Stimulated activated naive B cell treated with anti-CD40 and anti-IgM and Interleukin-4, amounts not matched to agents 10 μg/mL and 1 μg/mL and 100 μg/mL, for 72 hours (primary cell): ENCODE measurements at regions not wholly inside any gene's neighbourhood (a gene's known extent, or its start where the extent isn't known, plus 50 kb on each side); places are given as distances from the start of the nearest gene placed in this dataset.

ENCODE experiments used
- ATAC-seq, 2 donors: fragments of 150-1000 bp; cut with Tn5 transposase; replicated peaks; 2 replicates each; pipeline ENCODE4 v1.10.0; 2021; ENCODE audit warnings: moderate library complexity in 1 of 2
- DNase-seq: peaks from one replicate; pipeline ENCODE4 v3.0.0; 2021
- H3K27ac Mint-ChIP-seq: one replicate; pipeline ENCODE4 v1.8.0; 2022; ENCODE audit warnings: mild to moderate bottlenecking, mixed read lengths
- H3K27me3 Mint-ChIP-seq, 2 donors: one replicate each; pipeline ENCODE4 v1.8.0; 2022; ENCODE audit warnings: mixed read lengths in 2 of 2
- H3K36me3 Mint-ChIP-seq, 2 donors: one replicate each; pipeline ENCODE4 v1.8.0; 2022; ENCODE audit warnings: mixed read lengths in 2 of 2, mild to moderate bottlenecking in 1 of 2
- H3K4me1 Mint-ChIP-seq, 2 donors: one replicate each; pipeline ENCODE4 v1.8.0; 2022; ENCODE audit warnings: mixed read lengths in 2 of 2, mild to moderate bottlenecking in 1 of 2
- H3K4me3 Mint-ChIP-seq, 2 donors: one replicate each; pipeline ENCODE4 v1.8.0; 2022; ENCODE audit warnings: mild to moderate bottlenecking in 2 of 2, mixed read lengths in 2 of 2, moderate library complexity in 1 of 2
- H3K9me3 Mint-ChIP-seq, 2 donors: one replicate each; pipeline ENCODE4 v1.8.0; 2022; ENCODE audit warnings: mixed read lengths in 2 of 2, mild to moderate bottlenecking in 1 of 2

DNA sequence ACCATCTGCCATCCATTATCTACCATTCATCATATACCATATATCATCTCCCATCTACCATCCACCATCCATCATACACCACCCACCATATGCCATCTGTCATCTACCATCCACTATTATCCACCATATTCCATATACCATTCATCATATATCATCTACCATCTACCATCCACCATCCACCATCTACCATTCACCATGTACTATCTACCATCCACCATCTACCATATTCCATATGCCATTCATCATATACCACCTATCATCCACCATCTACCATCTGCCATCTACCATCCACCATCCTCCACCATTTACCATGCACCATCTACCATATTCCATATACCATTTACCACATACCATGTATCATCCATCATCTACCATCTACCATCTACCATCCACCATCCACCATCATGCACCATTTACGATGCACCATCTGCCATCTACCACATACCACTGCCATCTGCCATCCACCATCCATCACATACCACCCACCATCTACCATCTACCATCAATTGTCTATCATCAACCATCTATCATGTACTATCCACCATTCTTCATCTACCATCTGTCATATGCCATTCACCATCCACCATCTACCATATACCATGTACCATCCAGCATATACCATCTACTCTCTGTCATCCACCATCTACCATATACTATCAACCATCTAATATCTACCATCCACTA lies 50.6 kb upstream of the RAB4A start:
- Mint-ChIP-seq H3K36me3 (no peaks in the 10 kb centered on the region), H3K4me3 (no peak overlapping the region), H3K27ac (no peak overlapping the region), H3K27me3 (peaks cover 0 to 6% of the 10 kb centered on the region in 2 donors), H3K9me3 (no peaks in the 10 kb centered on the region), H3K4me1 (no peaks in the 10 kb centered on the region)
- ATAC-seq = no peak
- no peak for DNase-seq

DNA sequence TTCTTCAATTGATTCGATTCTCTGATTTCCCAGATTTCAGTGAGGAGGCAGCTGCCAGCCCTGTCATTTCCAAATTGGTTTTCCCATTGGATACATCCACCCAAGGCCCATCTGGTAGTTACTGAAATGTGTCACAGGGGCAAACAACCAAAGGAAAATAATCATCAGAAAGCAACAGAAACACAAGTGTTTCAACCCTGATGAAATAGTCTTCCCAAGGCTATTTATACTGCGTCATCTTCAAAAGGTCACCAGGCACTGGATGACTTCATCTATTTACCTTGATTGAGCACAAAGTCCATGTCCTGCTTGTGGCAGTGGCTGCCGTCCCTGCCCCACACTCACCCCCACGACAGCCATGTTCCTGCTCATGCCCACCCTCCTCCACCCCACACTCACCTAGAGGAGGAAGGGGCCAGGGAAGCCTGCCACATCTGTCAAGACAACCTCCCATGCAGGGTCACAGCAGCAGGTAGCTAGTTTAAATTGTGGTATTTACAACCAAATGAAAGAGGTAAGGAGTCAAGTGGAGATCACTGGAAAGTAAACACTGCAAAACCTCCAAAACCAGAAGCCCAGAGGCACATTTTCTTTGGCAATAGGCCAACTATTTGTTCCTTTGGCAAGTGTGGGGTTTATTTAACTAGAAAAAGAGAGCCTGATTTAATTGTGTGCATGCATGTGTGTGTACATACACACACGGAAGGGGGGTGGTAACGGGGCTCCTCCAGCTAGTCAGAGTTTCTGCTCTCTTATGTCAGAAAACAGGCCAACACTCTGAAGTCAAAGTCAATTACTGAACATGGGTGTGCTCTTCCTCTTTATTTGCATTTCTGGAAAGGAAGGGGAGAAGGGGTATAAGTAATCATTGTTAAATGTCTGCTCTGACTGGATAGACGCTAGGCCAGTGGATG lies 49.5 kb upstream of the RAB4A start:
- no peak overlapping the region for H3K27ac Mint-ChIP-seq
- no peaks in the 10 kb centered on the region for H3K36me3 Mint-ChIP-seq
- no peaks in the 10 kb centered on the region for H3K4me1 Mint-ChIP-seq
- no peaks in the 10 kb centered on the region for H3K9me3 Mint-ChIP-seq
- H3K27me3 Mint-ChIP-seq = peaks cover 0 to 6% of the 10 kb centered on the region in 2 donors
- ATAC-seq (no peak), DNase-seq (no peak)
- no peak overlapping the region for H3K4me3 Mint-ChIP-seq
